HepG2 (cell line): ENCODE measurements at regions not wholly inside any gene's neighbourhood (a gene's known extent, or its start where the extent isn't known, plus 50 kb on each side); places are given as distances from the start of the nearest gene placed in this dataset.

Source experiments
- ATAC-seq: fragments of 200-7000 bp; cut with Tn5 transposase; 3 replicates; pipeline ENCODE4 v1.9.1; 2020; ENCODE audit warnings: mild to moderate bottlenecking, moderate library complexity
- BruUV-seq: library from RNA; stranded (reverse); fragments of 400-500 nt; replicated peaks from 2 replicates; lab custom pipeline; 2021; lab: Mats Ljungman, UMichigan
- CTCF ChIA-PET: fragments of 300-600 bp; formaldehyde crosslinking; extraction: SDS; loops from one replicate; lab custom pipeline; 2021; ENCODE audit warnings: low total read pairs, inconsistent platforms, low intra/inter-chr PET ratio; lab: Yijun Ruan, JAX
- POLR2A ChIA-PET: fragments of 350-600 bp; sonication (Branson Sonifier 250); formaldehyde crosslinking; loops from one replicate; lab custom pipeline; 2020; ENCODE audit warnings: antibody characterized with exemption, inconsistent platforms; lab: Yijun Ruan, JAX
- DNase-seq: peaks from one replicate; pipeline ENCODE4 v3.0.0-alpha.2; 2015; ENCODE audit warnings: low spot score
- FAIRE-seq: peaks from 3 replicates; lab custom pipeline; 2011; peaks lifted over from hg19 to GRCh38; lab: Jason Lieb, UNC
- H2AFZ ChIP-seq: one replicate; pipeline ENCODE4 v1.6.1; 2011; ENCODE audit warnings: low read length, inconsistent platforms
- H3K27ac ChIP-seq: fragments of 300-600 bp; 3 replicates; pipeline ENCODE4 v1.8.0; 2011; ENCODE audit warnings: mixed run types, mild to moderate bottlenecking, mixed read lengths, low read length, inconsistent platforms; ENCODE audit not compliant: insufficient read depth; ENCODE audit errors: extremely low read length
- H3K27me3 ChIP-seq, 2 experiments: fragments of 200-600 bp in 1 of 2; 2 replicates in 1 of 2; 3 replicates in 1 of 2; pipeline versions ENCODE4 v1.6.0 to v1.8.0; 2011; ENCODE audit warnings: low read length in 2 of 2, mild to moderate bottlenecking in 2 of 2, moderate library complexity in 2 of 2, inconsistent platforms in 1 of 2; ENCODE audit not compliant: insufficient read depth in 2 of 2, control insufficient read depth in 1 of 2
- H3K36me3 ChIP-seq, 2 experiments: fragments of 200-600 bp in 1 of 2; replicated peaks in 1 of 2; 2 replicates in 1 of 2; 3 replicates in 1 of 2; pipeline versions ENCODE4 v1.5.1 to v1.8.0; 2011; ENCODE audit warnings: low read length in 2 of 2, inconsistent platforms in 1 of 2; ENCODE audit not compliant: insufficient read depth in 2 of 2, control insufficient read depth in 1 of 2
- H3K4me1 ChIP-seq: 2 replicates; pipeline ENCODE4 v1.5.1; 2012; ENCODE audit warnings: low read length, inconsistent platforms; ENCODE audit not compliant: insufficient read depth
- H3K4me2 ChIP-seq: 2 replicates; pipeline ENCODE4 v1.6.0; 2011; ENCODE audit warnings: low read depth, low read length, inconsistent platforms
- H3K4me3 ChIP-seq, 3 experiments: fragments of 200-600 bp in 1 of 3; sonication (generic), shearing (Covaris generic) in 1 of 3; replicated peaks in 1 of 3; 2 replicates each; pipeline ENCODE4 v1.5.1; 2011 to 2016; ENCODE audit warnings: low read length in 3 of 3, inconsistent platforms in 2 of 3, low read depth in 2 of 3, mild to moderate bottlenecking in 2 of 3, control low read depth in 1 of 3, mixed read lengths in 1 of 3; ENCODE audit not compliant: insufficient read depth in 1 of 3
- H3K79me2 ChIP-seq: one replicate; pipeline ENCODE4 v1.6.1; 2011; ENCODE audit warnings: low read length, inconsistent platforms; ENCODE audit not compliant: insufficient read depth
- H3K9ac ChIP-seq: 2 replicates; pipeline ENCODE4 v1.6.0; 2011; ENCODE audit warnings: mild to moderate bottlenecking, low read depth, low read length, inconsistent platforms; ENCODE audit not compliant: insufficient read depth
- H3K9me3 ChIP-seq: 2 replicates; pipeline ENCODE4 v1.5.1; 2012; ENCODE audit warnings: mild to moderate bottlenecking, low read length
- H4K20me1 ChIP-seq: 2 replicates; pipeline ENCODE4 v1.6.0; 2011; ENCODE audit warnings: inconsistent platforms, mild to moderate bottlenecking, low read length, moderate library complexity; ENCODE audit not compliant: insufficient read depth
- AKAP8 ChIP-seq: sonication (generic); formaldehyde crosslinking; IDR thresholded peaks from 2 replicates; pipeline ENCODE4 v1.5.1; 2020; ENCODE audit warnings: mild to moderate bottlenecking, missing genetic modification reagents
- ATM ChIP-seq: fragments of 450-650 bp; IDR thresholded peaks from 2 replicates; pipeline ENCODE4 v1.7.1; 2017; ENCODE audit warnings: mild to moderate bottlenecking, borderline replicate concordance
- BATF2 ChIP-seq: sonication (generic); formaldehyde crosslinking; IDR thresholded peaks from 2 replicates; pipeline ENCODE4 v1.8.0; 2022; ENCODE audit warnings: mild to moderate bottlenecking, missing genetic modification reagents, moderate library complexity
- CBX2 ChIP-seq, 2 experiments: fragments of 200-600 bp in 1 of 2; sonication (generic); formaldehyde crosslinking in 1 of 2; IDR thresholded peaks; 2 replicates each; pipeline versions ENCODE4 v1.7.0 to v1.8.1; 2018 to 2022; ENCODE audit warnings: low read depth in 2 of 2, low read length in 1 of 2, mild to moderate bottlenecking in 1 of 2, missing genetic modification reagents in 1 of 2
- CCAR2 ChIP-seq: fragments of 200-400 bp; formaldehyde crosslinking; optimal IDR thresholded peaks from 2 replicates; pipeline ENCODE3; 2018; ENCODE audit warnings: low read depth, mild to moderate bottlenecking, low read length, moderate library complexity
- HIVEP1 ChIP-seq: sonication (generic); formaldehyde crosslinking; IDR thresholded peaks from 2 replicates; pipeline ENCODE4 v1.4.0; 2020; ENCODE audit warnings: mild to moderate bottlenecking, missing genetic modification reagents
- REL ChIP-seq: sonication (generic); formaldehyde crosslinking; conservative IDR thresholded peaks from 2 replicates; pipeline ENCODE4 v1.8.0; 2022; ENCODE audit warnings: mild to moderate bottlenecking, missing genetic modification reagents, moderate library complexity
- SALL1 ChIP-seq: sonication (generic); formaldehyde crosslinking; IDR thresholded peaks from 2 replicates; pipeline ENCODE4 v1.8.0; 2022; ENCODE audit warnings: mild to moderate bottlenecking, missing genetic modification reagents
- SP140L ChIP-seq: sonication (generic); formaldehyde crosslinking; IDR thresholded peaks from 2 replicates; pipeline ENCODE4 v1.4.0; 2020; ENCODE audit warnings: missing genetic modification reagents, borderline replicate concordance
- SRF ChIP-seq: IDR thresholded peaks from 2 replicates; pipeline ENCODE4 v1.6.1; 2011; ENCODE audit warnings: mild to moderate bottlenecking, low read depth, low read length, moderate library complexity
- TBL1XR1 ChIP-seq: fragments of 150-350 bp; IDR thresholded peaks from 2 replicates; pipeline ENCODE4 v1.6.1; 2014; ENCODE audit warnings: borderline replicate concordance, low read length; ENCODE audit not compliant: partially characterized antibody
- ZFAT ChIP-seq: sonication (generic); formaldehyde crosslinking; conservative IDR thresholded peaks from 2 replicates; pipeline ENCODE4 v1.8.1; 2023; ENCODE audit warnings: missing genetic modification reagents, inconsistent platforms
- ZNF232 ChIP-seq: sonication (generic); formaldehyde crosslinking; IDR thresholded peaks from 2 replicates; pipeline ENCODE4 v1.4.0; 2020; ENCODE audit warnings: missing genetic modification reagents, borderline replicate concordance
- ZNF556 ChIP-seq: sonication (generic); formaldehyde crosslinking; IDR thresholded peaks from 2 replicates; pipeline ENCODE4 v1.4.0; 2020; ENCODE audit warnings: mild to moderate bottlenecking, missing genetic modification reagents, borderline replicate concordance
- ZNF773 ChIP-seq: sonication (generic); formaldehyde crosslinking; IDR thresholded peaks from 2 replicates; pipeline ENCODE4 v1.4.0; 2020; ENCODE audit warnings: missing genetic modification reagents, borderline replicate concordance
- ZNF850 ChIP-seq: sonication (generic); formaldehyde crosslinking; conservative IDR thresholded peaks from 2 replicates; pipeline ENCODE4 v1.9.0; 2021; ENCODE audit warnings: mild to moderate bottlenecking, missing genetic modification reagents
- ZSCAN31 ChIP-seq: sonication (generic); formaldehyde crosslinking; IDR thresholded peaks from 2 replicates; pipeline ENCODE4 v1.5.0; 2020; ENCODE audit warnings: low read depth, mild to moderate bottlenecking, missing genetic modification reagents
- WGBS: methylation state at CpG from one replicate; pipeline ENCODE4 v1.1.6; 2017; ENCODE audit warnings: low lambda C conversion rate; 5-methylcytosine and 5-hydroxymethylcytosine counted together
- in situ Hi-C: cut with HindIII; loops from 2 replicates; pipeline ENCODE4 v1.10.0; 2017; ENCODE audit warnings: low pct_unique_long_range_greater_than_20kb; ENCODE audit not compliant: extremely low pct_ligation_motif_present
- intact Hi-C: fragments of 100-400 bp; cut with micrococcal nuclease; formaldehyde crosslinking; loops from one replicate; pipeline ENCODE4 v1.10.0; 2022; ENCODE audit not compliant: unreplicated experiment

GRCh38 chr15:70576696-70577095, 186.7 kb downstream of the UACA start:
- ChIA-PET CTCF (no interaction called here), POLR2A (no interaction called here)
- ATAC-seq (no peak), DNase-seq (no peak), FAIRE-seq (no peak)
- TF ChIP-seq SP140L (CRISPR knock-in tag): no peak
- TF ChIP-seq REL: no peak
- TF ChIP-seq AKAP8 (CRISPR knock-in tag): no peak
- no peak for TF ChIP-seq ATM
- TF ChIP-seq ZNF556 (CRISPR knock-in tag): no peak
- TF ChIP-seq CCAR2: no peak
- no peak for TF ChIP-seq TBL1XR1
- intact Hi-C loops (no loop called here), in situ Hi-C loops (no loop called here)
- Histone ChIP-seq H3K9me3 (no peaks in the 10 kb centered on the region), H3K4me3 (no peak overlapping the region), H4K20me1 (no peaks in the 10 kb centered on the region), H3K4me1 (no peaks in the 10 kb centered on the region), H3K79me2 (no peaks in the 10 kb centered on the region), H3K27ac (no peak overlapping the region), H3K27me3 (peaks cover 0 to 3% of the 10 kb centered on the region in 2 experiments; a peak in 1 of 5 replicates), H3K9ac (no peak overlapping the region), H3K4me2 (no peak overlapping the region), H2AFZ (no peak overlapping the region), H3K36me3 (no peaks in the 10 kb centered on the region)
- no TSS peak for BruUV-seq
- WGBS: 23% methylated on average over 4 of the region's 4 CpGs

GRCh38 chr15:70576276-70576675, 187.1 kb downstream of the UACA start:
- FAIRE-seq (no peak), DNase-seq (no peak), ATAC-seq (no peak)
- Histone ChIP-seq H3K4me2 (no peak overlapping the region), H3K9me3 (no peaks in the 10 kb centered on the region), H2AFZ (no peak overlapping the region), H3K27ac (no peak overlapping the region), H3K79me2 (no peaks in the 10 kb centered on the region), H3K36me3 (no peaks in the 10 kb centered on the region), H3K4me3 (no peak overlapping the region), H3K9ac (no peak overlapping the region), H3K27me3 (peaks cover 0 to 3% of the 10 kb centered on the region in 2 experiments; a peak in 1 of 5 replicates), H3K4me1 (no peaks in the 10 kb centered on the region), H4K20me1 (no peaks in the 10 kb centered on the region)
- in situ Hi-C loops (no loop called here), intact Hi-C loops (no loop called here)
- WGBS: 76% methylated on average over 3 of the region's 3 CpGs
- no TSS peak for BruUV-seq
- CTCF ChIA-PET: no interaction called here
- POLR2A ChIA-PET: no interaction called here
- no peak for TF ChIP-seq ZNF773 (CRISPR knock-in tag)
- TF ChIP-seq CBX2 (IDR thresholded peaks at IDR 0.05; ENCODE audit: low read depth, low read length): no peak
- no peak for TF ChIP-seq CBX2 (CRISPR knock-in tag; IDR thresholded peaks at IDR 0.05; ENCODE audit: low read depth)
- no peak for TF ChIP-seq ZSCAN31 (CRISPR knock-in tag)
- no peak for TF ChIP-seq HIVEP1 (CRISPR knock-in tag)
- no peak for TF ChIP-seq BATF2
- TF ChIP-seq SALL1: no peak
- TF ChIP-seq ZNF850 (CRISPR knock-in tag): no peak
- no peak for TF ChIP-seq ZFAT (CRISPR knock-in tag)
- no peak for TF ChIP-seq ZNF232 (CRISPR knock-in tag)
- no peak for TF ChIP-seq SRF
